HG03457 (cell line): ENCODE measurements at regions not wholly inside any gene's neighbourhood (a gene's known extent, or its start where the extent isn't known, plus 50 kb on each side); places are given as distances from the start of the nearest gene placed in this dataset.
"Not testable (repeated sequence)": the region's sequence is repeated elsewhere in the genome, so short reads cannot be mapped to it uniquely, and the experiment has no call there.

Source experiments
- ATAC-seq: cut with Tn5 transposase; IDR thresholded peaks from one replicate; pipeline ENCODE4 v1.9.1; 2021; ENCODE audit warnings: moderate number of reproducible peaks; ENCODE audit not compliant: unreplicated experiment

DNA sequence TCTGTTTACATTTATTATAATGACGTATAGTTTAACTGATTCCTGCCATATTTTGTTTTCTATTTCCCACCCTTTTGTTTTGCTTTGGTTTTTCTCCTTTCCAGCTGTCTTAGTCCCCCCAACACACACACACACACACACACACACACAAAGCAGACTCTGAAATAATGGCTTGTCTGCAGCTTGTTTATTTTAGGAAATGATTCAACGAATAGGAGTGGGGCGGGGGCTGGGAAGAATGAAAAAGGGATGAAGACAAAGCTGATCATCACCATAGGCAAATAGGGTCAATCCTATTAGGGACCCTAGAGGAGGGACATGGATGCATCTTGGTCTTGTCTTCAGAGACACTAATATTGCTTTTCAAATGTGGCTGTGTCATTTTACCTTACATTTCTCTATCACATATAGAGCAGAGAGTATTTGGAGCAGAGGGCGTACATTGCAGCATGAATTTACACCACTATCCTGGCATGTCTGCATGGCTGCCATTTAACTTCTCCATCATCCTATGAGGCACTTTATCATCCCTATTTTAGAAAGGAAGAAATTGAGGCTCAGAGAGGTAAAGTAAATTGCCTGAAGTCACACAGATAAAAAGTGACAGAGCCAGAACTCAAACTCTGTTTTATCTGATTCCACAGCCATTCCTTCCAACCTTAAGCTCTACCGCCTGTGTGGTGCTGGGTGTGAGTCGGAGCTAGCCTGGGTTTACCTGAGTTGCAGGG, 147.2 kb upstream of the TPM1 start:
- ATAC-seq: no peak

DNA sequence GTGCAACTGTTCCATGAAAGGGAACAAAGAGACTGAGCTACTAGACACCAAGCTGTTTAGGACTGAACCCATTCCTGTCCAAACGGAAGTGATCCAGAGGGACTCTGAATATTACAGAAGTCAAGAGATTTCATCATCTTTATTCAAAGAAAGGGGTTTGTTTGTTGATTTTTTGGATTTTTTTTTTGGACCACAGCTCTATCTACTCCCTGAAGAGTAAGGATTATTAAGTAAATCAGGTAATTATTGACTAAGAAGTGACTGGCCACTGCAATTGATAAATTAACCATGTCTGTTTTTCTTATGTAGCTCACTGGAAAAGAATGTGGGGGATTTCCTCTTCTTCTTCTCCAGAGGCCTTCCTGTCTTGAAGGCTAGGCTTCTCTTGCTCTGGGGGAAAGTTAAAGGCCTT, 146.6 kb upstream of the TPM1 start:
- no peak for ATAC-seq

DNA sequence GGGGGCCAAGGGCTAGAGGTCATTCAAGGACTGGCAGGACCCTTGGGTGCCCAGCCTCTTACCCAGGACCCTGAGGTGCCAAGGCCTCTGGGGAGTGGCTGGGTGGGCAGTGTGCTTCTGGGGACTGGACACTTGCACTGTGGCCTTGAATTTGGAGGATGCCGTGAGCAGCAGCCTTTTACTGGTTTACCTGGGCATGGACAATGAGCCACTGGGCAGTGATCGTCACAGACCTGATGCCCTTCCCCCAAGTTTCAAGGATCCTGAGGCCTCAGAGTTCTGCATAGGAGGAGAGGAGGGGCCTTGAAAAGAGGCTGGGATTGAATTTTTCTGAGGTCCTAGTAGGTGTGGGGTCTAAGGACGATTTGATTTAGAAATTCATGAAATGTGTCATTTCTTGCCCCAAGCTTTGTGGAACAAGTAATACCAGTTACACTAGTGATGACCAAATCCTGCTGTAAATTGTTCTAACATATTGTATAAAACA, 146.1 kb upstream of the TPM1 start:
- ATAC-seq: no peak

DNA sequence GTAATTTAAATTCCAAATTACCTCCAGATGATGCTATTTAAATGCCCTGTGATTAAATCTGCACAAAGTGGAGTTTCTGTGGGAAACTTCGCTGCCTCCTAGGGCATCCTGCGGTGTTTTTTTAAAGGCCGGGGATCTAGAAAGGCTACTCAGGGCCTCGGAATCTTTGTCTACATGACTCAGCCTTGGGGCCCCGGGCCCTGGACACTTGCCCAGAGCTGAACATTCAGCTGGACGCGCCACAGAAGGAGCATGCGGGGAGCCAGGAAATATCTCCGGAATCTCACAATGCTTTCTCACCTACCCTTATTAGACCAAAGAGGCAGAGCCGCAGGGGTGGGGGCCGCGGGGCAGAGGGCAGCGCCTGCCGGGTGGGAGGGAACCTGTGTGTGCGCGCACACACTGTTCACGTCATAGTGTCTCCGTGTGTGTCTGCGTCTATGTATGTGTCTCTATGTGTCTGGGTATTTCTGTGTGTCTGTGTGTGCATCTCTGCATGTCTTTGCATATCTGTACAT, 145.5 kb upstream of the TPM1 start:
- ATAC-seq: no peak

DNA sequence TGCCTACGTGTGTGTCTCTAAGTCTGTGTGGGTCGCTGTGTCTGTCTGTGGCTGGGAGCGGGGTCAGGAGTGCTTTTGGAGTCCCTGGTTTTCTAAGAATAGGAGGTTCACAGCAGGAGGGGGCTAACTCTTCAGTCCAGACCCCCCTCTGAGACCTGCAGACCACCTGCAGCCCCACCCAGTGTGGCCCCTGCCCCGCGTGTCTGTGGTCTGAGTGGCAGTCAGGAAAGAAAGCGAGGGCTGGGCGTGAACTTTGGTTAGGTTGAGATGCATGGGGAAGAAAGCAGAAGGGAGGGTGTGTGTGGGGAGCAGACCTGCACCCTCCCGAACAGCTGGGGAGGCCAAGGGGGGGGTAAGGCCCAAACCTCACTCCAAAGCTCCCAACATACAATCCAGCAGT, 144.9 kb upstream of the TPM1 start:
- ATAC-seq: no peak

DNA sequence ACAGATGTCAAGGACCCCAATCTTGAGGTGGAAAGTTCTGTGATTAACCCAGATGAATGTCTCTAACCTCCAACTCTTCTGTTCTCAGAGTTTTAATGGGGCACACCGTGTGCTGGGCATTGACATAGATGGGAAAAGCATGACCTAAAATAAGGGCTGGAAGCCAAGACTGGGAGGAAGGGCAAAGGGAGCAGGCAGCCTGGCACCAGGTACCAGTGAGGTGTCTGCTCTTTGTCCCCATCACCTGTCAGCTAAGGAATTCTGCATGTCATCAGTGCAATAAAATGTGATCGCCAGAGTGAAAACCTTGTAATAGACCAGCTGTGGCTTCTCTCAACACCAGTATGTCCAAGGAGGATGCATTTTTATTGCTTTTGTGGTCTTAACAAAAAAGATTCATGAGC, 143.5 kb upstream of the TPM1 start:
- no peak for ATAC-seq

DNA sequence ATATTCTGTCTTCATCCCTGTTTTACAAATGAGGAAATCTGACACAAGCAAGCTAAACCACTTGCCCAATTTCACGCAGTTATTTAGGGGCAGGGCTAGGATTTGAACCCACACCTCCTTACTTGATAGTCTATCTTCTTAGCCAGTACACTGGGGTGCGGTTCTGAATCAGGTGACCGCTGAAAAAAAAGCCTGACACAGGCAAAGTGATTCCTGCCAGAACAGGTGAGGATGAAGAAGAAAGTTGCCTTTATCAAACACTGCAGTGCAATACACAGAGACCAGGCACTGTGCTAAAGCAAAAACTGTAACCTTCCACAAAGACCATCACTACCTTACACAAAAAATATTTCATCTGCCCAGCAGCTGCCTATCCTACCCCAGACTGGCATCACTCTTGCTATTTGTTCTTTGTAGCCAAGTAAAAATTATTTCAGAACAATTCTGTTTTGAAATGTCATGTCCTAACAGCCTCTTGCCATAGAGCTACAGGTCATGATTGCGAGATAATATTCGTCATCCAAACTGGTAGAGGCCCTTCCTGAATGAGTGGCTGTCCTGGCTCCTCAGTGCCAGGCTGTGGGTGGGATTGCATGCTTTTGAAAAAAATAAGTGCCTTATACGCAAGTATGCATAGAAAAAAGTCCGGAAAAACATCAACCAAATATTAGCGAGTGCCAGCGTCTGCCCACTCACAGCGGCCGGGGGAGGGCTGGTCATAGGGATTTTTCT, 142.3 kb upstream of the TPM1 start:
- no peak for ATAC-seq

DNA sequence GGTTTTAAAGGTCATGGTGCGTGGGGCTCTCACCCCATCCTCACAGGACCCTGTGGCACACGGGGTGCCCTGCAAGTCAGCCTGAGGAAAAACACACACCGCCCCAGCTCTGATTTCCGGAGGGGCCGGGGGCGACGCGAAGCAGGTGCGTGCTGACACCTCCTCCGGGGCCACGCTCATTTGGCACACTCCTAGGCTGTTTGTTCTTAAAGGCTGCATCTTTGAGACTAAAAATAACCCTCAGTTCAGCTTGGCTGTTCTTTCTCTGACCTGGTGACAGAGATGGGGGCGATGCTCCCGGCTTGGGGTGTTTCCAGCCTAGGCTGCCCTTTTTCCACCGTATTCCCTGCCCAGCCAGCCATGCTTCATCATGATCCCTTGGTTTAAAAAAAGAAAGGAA, 141.5 kb upstream of the TPM1 start:
- ATAC-seq: no peak

DNA sequence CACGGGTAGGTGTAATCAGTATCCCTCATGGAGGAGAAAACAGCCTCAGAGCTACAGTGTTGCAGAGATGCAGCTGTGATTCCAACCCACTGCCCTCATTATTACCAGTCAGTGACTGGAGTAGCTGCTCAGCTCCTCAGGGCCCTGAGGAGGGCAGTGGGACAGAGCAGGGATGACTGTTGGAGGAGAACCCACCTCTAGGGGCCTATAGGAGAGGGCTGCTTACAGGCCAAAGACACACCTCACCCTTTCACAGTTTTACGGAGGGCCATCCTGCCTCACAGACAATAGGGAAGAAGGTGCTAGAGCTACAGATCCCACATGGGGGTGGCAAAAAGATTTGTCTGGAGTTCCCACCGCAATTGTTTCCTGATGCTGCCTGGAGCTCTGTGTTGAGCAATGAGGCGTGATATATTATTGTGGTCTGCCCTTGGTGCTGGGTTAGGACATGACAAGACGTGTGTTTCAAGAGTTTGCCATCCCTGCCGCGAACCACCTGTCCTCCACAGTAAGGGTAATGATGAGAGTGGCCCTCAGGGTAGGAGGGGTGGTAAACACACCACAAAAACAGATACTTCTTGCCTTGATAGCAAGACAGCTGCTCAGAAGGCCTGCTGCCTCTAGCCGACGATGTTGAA, 140.5 kb upstream of the TPM1 start:
- no peak for ATAC-seq

DNA sequence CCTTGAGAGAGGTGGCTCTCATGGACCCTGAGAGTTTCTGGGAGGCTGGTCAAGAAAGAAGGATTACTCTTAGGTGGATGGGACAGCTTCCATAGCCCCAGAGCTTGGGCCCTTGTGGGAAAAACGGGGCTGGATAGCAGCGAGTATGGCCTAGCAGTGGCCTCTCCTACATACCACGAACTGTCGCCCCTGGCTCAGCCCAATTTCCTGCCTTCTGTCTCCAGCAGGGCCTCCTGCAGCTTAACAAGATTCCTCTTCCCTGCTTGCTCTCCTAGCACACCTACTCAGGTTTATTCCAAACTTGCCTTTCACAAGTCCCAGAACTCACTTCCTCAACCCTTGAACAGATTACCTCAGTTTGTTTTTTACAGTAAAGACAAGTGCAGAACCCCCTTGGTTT, 139.7 kb upstream of the TPM1 start:
- no peak for ATAC-seq

DNA sequence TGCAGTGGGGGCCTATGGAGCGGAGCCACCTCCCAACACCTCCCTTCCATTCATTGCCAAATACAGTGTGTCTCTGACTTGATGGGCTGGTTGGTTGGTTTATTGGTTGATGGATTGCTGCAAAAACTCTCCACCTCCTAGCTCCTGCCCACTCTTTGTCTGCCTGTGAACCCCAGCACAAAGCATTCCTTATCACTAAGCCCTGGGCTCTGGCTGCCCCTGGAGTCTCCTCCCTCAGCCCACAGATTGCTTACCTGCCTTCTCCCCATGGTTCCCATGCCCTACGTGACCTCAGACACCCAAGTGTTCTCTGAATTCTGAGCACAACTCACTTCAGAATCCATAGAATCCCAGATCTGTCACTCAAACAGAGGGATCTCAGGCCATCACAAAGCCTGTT, 139.1 kb upstream of the TPM1 start:
- no peak for ATAC-seq

DNA sequence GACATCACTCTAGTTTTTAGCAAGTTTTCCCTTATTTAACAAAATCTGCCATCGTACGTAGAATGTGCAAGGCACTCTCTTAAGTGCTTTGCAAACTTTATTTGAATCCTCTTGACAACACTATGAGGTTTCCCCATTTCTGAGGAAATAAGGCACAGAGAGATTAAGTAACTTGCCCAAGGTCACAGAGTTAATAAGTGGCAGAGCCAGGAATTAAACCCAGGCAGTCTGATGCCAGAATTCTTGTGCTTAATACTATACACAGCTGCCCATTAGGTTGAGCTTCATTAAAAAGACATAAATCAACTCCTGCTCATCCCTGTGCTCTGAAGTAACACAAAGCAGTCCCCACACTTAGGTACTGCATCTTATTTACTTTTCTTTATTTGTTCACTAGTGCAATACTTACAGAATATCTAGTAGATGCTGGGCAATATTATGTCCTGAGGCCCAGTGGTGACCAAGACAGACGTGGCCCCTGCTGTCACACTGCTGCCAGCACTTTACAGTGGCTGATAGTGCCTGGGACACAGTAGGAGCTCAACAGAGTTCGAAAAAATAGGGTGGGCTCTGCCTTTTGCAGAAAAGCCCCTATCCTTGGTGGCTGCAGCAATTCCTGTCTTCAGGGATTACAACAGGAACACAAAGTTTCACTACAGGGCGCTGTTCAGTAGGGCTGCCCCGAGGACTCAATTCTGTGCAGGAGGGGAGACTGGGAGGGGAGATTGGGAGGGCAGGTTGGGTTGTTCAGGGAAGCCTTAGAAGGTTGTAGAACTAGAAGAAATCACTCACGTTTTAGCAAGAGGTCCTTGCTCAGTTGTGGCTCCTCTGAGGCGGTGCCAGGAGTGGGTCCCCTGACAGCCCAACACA, 138.3 kb upstream of the TPM1 start:
- no peak for ATAC-seq

DNA sequence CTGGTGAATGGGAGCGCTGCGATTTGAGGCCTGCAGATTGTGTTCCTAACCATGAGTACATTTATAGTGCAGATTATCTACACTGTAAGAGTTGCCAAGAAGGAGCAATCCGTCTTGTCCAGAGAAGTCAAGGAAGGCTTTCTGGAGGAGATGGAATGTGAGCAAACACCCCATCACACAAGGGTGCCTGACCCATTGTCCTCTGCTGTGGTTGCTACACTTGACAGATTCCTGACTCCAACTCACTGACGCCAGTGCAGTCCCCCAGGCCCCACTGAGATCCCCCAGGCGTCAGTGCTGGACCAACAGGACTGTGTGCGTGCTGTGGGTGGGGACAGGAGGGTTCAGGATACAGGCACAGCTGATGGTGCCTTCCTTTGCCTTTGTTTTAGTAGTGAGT, 135.9 kb upstream of the TPM1 start:
- ATAC-seq: no peak

DNA sequence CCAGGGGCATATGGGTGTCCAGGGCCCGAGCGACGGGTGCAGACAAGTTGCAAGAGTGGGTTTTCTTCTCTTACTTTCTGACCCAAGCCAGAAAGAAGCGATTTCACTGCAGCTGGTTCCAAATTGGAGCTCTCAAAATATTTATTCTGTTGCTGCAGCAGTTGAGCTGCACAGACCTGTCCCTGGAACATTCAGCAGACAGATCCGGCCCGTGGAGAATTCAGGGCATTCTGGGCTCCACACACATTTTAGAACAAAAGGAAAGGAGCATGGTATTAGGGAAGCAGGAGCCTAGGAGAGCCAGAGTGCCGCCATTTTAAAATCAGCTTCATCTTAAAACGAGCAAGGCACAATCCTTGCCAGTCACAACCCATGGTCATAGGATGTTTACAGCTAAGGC, 135.3 kb upstream of the TPM1 start:
- ATAC-seq: no peak

DNA sequence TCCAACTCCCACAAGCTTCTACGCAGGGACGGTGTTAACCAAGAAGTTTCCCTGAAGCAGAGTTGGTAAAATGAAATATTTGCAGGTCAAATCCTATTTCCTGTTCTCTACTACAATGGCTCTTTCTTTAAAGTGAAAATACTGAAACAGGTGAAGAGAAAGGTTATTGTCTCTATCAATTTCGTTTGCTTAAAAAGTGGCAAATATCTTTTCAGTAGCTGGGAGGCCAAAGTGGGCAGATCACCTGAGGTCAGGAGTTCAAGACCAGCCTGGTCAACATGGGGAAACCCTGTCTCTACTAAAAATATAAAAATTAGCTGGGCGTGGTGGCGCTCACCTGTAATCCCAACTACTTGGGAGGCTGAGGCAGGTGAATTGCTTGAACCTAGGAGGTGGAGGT, 134.2 kb upstream of the TPM1 start:
- ATAC-seq: not testable (repeated sequence)

DNA sequence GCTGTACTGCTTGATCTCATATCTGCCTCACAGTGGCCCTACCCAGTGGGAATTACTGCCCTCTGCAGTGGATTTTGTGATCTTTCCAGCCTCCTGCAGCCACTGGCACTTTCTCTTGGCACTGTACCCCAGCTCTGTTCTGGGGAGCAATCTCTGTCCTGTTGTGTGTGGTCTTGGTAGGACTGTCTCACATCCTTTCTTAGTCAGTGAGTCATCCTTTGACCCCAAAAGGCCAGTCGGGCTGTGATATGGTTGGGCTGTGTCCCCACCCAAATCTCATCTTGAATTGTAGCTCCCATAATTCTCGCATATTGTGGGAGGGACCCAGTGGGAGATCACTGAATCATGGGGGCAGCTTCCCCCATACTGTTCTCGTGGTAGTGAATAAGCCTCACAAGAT, 133.3 kb upstream of the TPM1 start:
- no peak for ATAC-seq

DNA sequence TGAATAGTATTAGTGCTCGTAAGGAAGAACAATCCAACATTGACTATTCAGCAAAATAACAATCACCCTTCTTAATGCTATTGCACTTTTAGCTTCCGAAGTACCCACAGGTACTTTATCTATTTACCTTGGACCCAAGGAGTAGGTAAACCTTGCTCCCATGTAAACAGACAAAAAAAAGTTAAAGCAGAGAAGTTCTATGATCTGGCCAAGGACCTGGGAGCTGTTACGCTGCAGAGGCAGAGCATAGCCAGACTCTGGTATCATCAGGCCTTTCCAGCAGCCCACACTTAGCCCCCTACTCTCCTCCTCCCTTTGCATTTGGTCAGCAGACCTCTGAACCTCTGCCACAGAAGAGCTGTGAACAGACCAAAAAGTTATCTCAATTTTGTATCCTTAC, 130.3 kb upstream of the TPM1 start:
- no peak for ATAC-seq

DNA sequence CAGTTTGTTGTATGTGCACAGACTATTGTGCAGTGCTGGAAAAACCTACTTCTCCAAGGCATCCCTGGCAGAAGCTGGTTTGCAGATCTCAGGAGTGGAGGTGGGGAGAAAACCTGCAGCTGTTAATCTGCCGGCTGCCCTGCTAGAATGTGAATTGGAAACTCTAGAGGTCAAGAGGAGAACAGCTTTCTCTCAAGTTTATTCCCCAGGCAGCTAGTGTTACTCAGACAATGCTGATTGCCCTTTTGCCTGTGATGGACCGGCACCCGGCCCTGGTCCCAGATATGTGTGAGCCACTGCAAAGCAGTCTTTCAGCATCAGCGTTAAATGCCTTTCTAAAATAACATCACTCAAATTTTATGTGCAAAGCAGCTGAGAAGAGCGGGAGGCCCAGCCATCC, 129.7 kb upstream of the TPM1 start:
- ATAC-seq: no peak

DNA sequence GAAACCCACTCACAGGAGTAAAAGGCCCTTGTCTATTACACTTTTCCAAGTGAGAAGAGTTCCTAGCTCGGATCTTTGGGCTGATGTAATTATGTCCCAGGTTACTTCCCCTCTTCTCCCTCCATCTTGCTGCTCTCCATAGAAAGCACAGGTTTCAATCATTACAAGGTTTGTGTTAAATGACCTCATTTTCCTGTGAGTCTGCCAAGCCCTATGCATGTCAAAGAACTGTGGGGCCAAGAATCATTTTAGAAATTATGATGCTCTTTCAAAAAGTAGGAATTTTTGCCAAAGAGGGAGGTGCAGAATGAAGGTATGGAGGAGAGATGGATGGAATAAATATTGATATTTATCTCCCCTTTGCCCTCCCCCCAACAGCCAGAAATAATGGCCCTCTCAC, 129.3 kb upstream of the TPM1 start:
- no peak for ATAC-seq

DNA sequence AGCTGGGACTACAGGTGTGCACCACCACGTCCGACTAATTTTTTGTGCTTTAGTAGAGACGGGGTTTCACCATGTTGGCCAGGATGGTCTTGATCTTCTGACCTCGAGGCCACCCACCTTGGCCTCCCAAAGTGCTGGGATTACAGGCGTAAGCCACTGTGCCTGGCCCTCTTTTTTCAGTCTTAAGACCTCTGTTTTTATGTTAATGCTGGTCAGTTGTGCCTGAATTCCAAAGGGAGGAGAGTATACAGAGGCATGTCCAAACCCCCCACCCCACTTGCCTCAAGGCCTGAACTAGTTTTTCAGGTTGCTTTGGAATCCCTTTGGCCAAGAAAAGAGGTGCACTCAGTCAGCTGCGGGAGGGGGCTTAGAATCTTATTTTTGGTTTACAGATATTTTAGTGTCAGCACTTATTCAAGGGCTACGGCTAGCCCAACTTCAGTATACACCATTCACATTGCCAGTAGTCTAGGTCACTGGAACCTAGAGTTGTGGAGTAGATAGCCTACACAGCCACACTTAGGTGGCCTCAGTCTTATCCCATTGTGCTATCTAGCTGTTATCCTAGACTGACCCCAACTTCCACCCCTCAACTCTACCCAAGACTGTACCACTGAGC, 128.0 kb upstream of the TPM1 start:
- ATAC-seq: no peak
